ENCODE measurements at regions not wholly inside any gene's neighbourhood (a gene's known extent, or its start where the extent isn't known, plus 50 kb on each side); places are given as distances from the start of the nearest gene placed in this dataset.
"Not testable (repeated sequence)": the region's sequence is repeated elsewhere in the genome, so short reads cannot be mapped to it uniquely, and the experiment has no call there.

DNA sequence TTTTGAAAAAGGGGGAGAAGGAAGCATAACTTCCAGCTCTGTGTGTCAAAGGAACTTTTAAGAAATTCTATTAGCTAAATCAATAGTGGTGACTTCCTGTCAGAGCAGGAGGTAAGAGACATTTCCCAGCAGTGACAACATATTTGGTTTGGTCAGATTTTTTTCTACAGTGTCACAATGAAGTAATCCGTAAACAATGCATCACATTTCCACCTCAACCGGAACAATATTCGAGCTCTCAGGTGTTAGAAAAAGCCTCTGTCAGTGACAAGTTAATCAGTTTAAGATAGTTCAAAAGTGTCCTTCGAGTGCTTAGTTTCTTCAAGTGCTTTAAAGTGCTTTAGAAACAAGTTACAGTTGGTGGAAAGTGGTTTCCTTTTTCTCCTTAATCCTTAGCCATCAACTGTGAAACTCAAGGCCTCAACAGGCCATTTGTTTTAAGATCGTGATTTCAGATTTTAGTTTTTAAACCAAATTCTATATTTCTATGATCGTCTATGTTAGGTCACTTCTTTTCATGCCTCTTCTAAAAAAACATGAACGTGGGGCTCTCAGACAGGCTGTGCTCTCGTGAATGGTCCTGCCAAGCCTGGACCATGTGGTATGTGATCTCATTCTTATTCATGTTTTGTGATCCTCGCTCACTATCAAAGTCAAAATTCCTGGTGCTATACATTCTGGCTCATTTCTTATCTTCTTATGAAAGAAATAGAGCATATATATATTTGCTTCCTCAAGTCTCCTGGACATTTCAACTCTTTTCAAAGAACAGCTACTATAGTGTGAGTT, 181.9 kb upstream of the HMHB1 start:
- no peak for DNase-seq

- DNase-seq: not testable (repeated sequence)
Observed at GRCh38 chr5:143625048-143625447, 186.9 kb upstream of the HMHB1 start.

DNA sequence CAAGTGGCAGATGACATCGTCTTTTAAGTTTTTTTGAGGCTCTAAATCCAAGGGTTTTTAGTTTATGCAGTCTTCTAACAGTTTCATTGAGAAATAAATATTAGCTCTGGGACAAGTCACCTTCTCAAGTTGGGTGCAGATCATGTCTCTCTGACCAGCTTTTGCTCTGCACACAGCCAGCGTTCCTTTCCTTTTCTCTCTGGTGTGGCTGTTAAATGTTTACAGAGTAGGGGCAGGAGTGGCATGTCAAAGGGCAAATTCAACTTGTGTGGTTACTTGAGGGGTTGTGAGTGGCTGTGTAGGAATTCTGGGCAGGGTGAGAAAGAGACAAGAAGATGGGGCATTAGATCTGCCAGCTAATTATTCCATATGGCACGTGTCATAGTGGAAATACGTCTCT, 187.5 kb upstream of the HMHB1 start:
- DNase-seq: no peak

DNA sequence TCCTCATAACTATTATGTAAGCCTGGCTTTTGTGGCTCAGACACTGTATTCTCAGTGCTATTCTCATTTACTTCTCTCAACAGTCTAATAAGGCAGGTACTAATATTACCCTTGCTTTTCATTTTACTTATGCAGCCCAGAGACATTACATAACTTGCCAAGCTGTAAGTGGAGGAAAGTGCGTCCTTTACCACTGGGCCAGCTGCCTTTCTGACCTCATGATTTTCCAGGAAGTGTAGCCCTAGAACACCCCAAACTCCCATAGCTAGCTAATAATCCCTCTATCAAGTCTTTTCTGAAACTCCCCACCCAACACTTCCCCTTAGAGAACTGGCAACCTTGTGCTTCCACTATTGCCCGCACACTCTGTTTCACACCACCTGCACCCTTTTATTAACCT, 192.9 kb upstream of the HMHB1 start:
- DNase-seq: peak; percentile 42 to 58

- no peak for DNase-seq
Observed at GRCh38 chr5:143618141-143618540, 193.8 kb upstream of the HMHB1 start.

GRCh38 chr5:143614831-143615230, 197.1 kb upstream of the HMHB1 start:
- no peak for DNase-seq

GRCh38 chr5:143613329-143613728, 198.6 kb upstream of the HMHB1 start:
- no peak for DNase-seq

DNA sequence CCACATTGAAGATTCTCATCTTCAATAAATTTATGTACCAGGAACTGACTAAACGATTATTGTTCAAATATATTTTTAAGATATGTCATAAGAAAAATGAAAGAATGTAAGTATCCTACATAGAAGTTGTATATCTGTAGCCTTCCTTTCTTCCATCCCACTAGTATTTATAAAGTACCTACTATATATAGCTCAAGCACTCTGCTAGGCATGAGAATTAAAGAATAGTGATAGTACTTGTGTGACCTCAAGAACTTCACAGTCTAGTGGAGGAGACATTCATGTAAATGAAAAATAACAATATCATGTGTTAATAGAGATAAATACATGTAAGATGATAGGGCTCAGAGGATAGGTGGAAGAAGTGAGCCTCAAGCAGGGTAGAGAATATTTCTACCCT, 201.0 kb upstream of the HMHB1 start:
- DNase-seq: no peak

GRCh38 chr5:143606043-143606752, 202.7 kb upstream of the NR3C1 start:
- peak in 1 of 2 donors; percentile 28 for DNase-seq

DNA sequence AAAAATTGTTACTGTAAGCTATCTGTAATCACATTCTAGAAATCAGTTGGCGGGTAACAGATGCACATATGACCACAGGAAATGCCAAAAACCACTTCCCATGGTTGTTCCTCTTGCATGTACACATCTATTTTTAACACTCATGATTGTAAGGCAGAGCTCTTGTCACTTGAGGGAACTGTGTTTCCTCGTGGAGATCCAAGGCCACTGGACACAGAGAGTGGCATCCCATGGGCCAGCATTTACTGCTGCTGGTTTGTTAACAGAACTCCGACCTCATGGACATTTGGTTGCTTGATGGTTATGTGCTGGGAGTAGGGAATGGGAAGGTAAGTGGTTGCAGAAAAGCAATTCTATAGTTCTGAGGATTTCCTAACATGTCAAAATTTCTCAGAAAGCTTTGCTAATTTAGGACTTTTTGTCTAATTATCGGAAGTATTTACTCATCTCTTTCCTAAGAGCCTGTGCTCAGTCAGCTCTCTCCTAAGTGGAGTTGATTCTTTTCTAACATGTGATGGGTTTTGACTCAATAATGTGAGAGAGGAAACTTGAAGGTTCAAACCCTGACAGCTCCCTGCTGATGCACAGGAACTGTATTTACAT, 202.0 kb upstream of the NR3C1 start:
- DNase-seq: peak; percentile 90 to 95

DNA sequence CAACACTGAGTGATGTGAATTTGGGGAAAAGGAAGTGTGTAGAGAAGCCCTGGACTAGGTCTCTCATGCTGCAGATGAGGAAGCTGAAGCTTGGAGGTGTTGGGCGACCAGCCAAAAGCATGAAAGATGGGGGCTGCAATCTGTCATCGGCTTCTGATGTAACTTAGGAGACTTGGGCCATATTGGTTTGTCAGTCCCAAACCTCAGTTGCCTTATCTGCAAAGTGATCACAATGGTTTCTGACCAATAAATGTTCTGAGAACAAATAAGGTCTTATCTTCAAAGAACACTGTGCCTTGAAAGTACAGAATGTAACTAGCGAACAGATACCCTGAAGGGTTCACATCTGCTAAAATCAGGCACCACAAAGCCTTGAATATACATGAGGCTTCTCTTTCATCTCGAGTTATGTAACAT, 198.4 kb upstream of the NR3C1 start:
- DNase-seq: peak; percentile 78 to 86

- DNase-seq: no peak
Observed at GRCh38 chr5:143601357-143601756, 197.9 kb upstream of the NR3C1 start.

- DNase-seq: peak in 1 of 2 donors; percentile 23
Observed at GRCh38 chr5:143600396-143601075, 197.1 kb upstream of the NR3C1 start.

DNA sequence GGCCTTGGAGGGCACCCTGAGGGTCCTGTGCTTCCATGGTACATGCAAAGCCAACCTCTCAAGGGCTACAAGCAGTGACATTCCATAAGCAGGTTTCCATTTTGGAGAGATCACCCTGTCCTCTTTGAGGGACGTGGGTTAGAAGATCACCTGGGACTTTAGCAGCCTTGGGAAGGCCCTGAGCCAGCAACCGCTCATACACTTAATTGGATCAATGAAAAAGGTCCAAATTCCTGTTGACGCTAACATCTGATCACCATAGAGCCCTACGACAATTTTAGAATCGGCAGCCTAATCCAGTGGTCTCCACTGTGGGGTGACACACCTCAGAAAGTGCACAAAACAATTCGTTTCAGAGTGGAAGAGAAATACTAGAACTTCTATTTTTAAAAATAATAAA, 196.0 kb upstream of the NR3C1 start:
- no peak for DNase-seq

GRCh38 chr5:143596824-143597223, 193.3 kb upstream of the NR3C1 start:
- no peak for DNase-seq

- no peak for DNase-seq
Observed at GRCh38 chr5:143594902-143595818, 191.7 kb upstream of the NR3C1 start.

DNA sequence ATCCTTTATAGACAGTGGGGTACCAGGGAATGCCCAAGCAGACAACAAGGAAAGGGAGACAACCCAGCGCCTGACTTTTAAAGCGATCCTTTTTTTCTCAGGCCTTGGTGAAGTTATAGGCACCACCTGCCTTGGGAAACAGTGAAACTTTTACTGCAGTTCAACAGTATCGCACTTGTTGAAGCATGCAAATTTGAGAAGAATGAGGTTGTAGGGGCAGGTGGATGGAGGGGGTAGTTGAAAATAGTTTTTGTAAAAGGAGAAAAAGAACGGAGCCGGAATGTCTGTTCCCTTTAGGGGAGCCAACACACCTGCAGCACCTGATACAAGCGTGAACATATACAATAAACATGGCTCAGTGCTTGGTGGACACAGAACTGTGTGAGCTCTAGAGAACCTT, 190.2 kb upstream of the NR3C1 start:
- no peak for DNase-seq

GRCh38 chr5:143592648-143593047, 189.2 kb upstream of the NR3C1 start:
- DNase-seq: peak; percentile 24 to 48

GRCh38 chr5:143588933-143589662, 185.6 kb upstream of the NR3C1 start:
- no peak for DNase-seq

DNA sequence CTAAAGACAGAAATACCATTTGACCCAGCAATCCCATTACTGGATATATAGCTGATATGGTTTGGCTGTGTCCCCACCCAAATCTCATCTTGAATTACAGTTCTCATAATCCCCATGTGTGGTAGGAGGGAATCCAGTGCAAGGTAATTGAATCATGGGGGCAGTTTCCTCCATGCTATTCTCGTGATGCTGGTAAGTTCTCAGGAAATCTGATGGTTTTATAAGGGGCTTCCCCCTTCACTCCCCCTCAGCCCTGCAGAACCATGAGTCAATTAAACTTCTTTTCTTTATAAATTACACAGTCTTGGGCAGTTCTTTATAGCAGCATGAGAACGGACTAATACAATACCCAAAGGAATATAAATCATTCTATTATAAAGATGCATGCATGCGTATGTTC, 184.6 kb upstream of the NR3C1 start:
- DNase-seq: not testable (repeated sequence)

- no peak for DNase-seq
Observed at GRCh38 chr5:143586781-143587362, 183.4 kb upstream of the NR3C1 start.
